HFFc6 (cell line): ENCODE measurements at regions not wholly inside any gene's neighbourhood (a gene's known extent, or its start where the extent isn't known, plus 50 kb on each side); places are given as distances from the start of the nearest gene placed in this dataset.

Experiments used
- DNase-seq: peaks from one replicate; pipeline ENCODE4 v3.0.0-alpha.2; 2018
- H3K27ac Mint-ChIP-seq: 2 replicates; pipeline ENCODE4 v1.8.0; 2020; ENCODE audit warnings: mild to moderate bottlenecking, mixed read lengths
- H3K27me3 Mint-ChIP-seq: 2 replicates; pipeline ENCODE4 v1.8.0; 2021; ENCODE audit warnings: mild to moderate bottlenecking, moderate library complexity, mixed read lengths; ENCODE audit not compliant: insufficient read depth
- H3K36me3 Mint-ChIP-seq: 2 replicates; pipeline ENCODE4 v1.8.0; 2021; ENCODE audit warnings: low read depth, mixed read lengths
- H3K4me1 Mint-ChIP-seq: 2 replicates; pipeline ENCODE4 v1.8.0; 2020; ENCODE audit warnings: low read depth, mixed read lengths
- H3K4me3 Mint-ChIP-seq: 2 replicates; pipeline ENCODE4 v1.8.0; 2020; ENCODE audit warnings: mild to moderate bottlenecking, moderate library complexity, mixed read lengths
- H3K9me3 Mint-ChIP-seq: 2 replicates; pipeline ENCODE4 v1.8.0; 2020; ENCODE audit warnings: mild to moderate bottlenecking, mixed read lengths
- CTCF ChIP-seq: fragments of 200-600 bp; sonication (generic); IDR thresholded peaks from 2 replicates; pipeline ENCODE4 v1.5.0; 2021; ENCODE audit warnings: antibody characterized with exemption, mild to moderate bottlenecking

- H3K36me3 Mint-ChIP-seq, result peaks cover 5% of the 10 kb centered on the region; the same call in 1 of the 2 replicates
- no peak overlapping the region for H3K4me3 Mint-ChIP-seq
- TF ChIP-seq CTCF, result no peak
- peaks cover 15% of the 10 kb centered on the region for H3K4me1 Mint-ChIP-seq
- H3K27me3 Mint-ChIP-seq, result peaks cover 6% of the 10 kb centered on the region
- no peaks in the 10 kb centered on the region for H3K9me3 Mint-ChIP-seq
- H3K27ac Mint-ChIP-seq, result no peak overlapping the region
- DNase-seq, result no peak
These were observed 125.8 kb downstream of the SMIM20 start for GRCh38 chr4:26039639-26040359.

- no peak overlapping the region for H3K27ac Mint-ChIP-seq
- TF ChIP-seq CTCF, result no peak
- peaks cover 6% of the 10 kb centered on the region for H3K27me3 Mint-ChIP-seq
- H3K9me3 Mint-ChIP-seq, result no peaks in the 10 kb centered on the region
- no peak overlapping the region for H3K4me3 Mint-ChIP-seq
- H3K36me3 Mint-ChIP-seq, result peaks cover 5% of the 10 kb centered on the region
- no peak for DNase-seq
- peaks cover 29% of the 10 kb centered on the region for H3K4me1 Mint-ChIP-seq
These were observed 130.5 kb downstream of the SMIM20 start for GRCh38 chr4:26044524-26044923.

DNA sequence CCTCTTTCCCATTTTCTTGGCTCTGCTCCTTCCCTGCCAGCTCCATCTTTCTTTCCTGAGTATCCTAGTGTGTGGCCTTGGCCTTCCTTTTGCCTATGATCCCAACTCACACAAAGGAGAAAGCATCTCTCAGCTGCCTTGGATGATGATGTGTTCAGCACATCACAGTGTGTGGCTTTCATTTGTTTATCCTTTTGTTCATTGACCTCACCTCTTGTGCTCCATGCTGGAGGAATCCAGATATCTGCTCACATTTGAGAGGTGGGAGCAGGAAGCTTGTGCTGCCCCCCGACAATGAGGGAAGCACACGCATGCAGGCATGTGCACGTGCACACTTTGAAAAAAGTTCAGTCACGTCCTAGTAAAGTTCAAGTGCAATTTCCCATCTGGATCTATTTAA lies 131.0 kb downstream of the SMIM20 start:
- Mint-ChIP-seq H3K27me3 (peaks cover 6% of the 10 kb centered on the region), H3K27ac (no peak overlapping the region), H3K4me3 (no peak overlapping the region), H3K4me1 (peaks cover 33% of the 10 kb centered on the region), H3K36me3 (peaks cover 5% of the 10 kb centered on the region), H3K9me3 (no peaks in the 10 kb centered on the region)
- DNase-seq, result no peak
- TF ChIP-seq CTCF, result no peak

- Mint-ChIP-seq H3K27ac (peak overlapping the region; percentile 99), H3K27me3 (peaks cover 4% of the 10 kb centered on the region)
These were observed 133.8 kb downstream of the SMIM20 start for GRCh38 chr4:26047795-26048194.

DNA sequence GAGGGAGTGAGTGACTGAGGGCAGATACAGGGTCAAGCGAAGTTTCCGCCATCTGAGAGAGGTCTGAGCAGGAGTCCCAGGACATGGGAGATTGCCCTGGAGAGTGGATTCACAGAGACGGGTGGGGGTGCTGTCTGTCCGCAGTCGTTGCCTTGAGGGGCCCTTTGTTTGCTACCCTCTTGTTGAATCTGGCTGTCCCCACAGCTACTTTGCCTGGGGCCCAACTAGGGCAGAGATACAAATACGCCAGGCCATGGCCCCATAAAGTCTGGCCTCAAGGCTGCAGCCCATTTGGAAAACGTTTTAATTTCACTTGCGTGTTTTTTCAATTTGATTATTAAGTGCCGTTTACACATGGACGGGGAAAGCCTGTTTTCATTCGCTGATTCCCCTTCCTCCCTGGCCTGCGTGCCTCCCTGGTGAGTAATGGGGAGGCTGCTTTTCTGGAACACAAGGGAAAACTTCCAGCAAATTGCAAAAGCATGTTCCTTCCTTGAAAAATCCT lies 134.4 kb downstream of the SMIM20 start:
- Mint-ChIP-seq H3K27ac (peak overlapping the region; percentile 99), H3K36me3 (peaks cover 5% of the 10 kb centered on the region), H3K4me1 (peaks cover 50% of the 10 kb centered on the region), H3K27me3 (peaks cover 2% of the 10 kb centered on the region), H3K4me3 (peak overlapping the region; percentile 81), H3K9me3 (no peaks in the 10 kb centered on the region)
- TF ChIP-seq CTCF, result no peak; the same call in 1 of the 2 replicates
- DNase-seq, result peak; percentile 85

More at GRCh38 chr4:26047795-26048194, 133.8 kb downstream of the SMIM20 start:
- peaks cover 5% of the 10 kb centered on the region for H3K36me3 Mint-ChIP-seq
- peaks cover 44% of the 10 kb centered on the region for H3K4me1 Mint-ChIP-seq
- TF ChIP-seq CTCF, result no peak
- DNase-seq, result no peak
- H3K9me3 Mint-ChIP-seq, result no peaks in the 10 kb centered on the region
- H3K4me3 Mint-ChIP-seq, result peak overlapping the region; percentile 81; the same call in 1 of the 2 replicates
